Midbrain (tissue), 1 donor: ENCODE measurements at regions not wholly inside any gene's neighbourhood (a gene's known extent, or its start where the extent isn't known, plus 50 kb on each side); places are given as distances from the start of the nearest gene placed in this dataset.
"Not testable (repeated sequence)": the region's sequence is repeated elsewhere in the genome, so short reads cannot be mapped to it uniquely, and the experiment has no call there.

ENCODE experiments used
- DNase-seq: peaks from one replicate; lab custom pipeline; 2025; lab: John Stamatoyannopoulos, UW

GRCh38 chr21:14058566-14058965 lies 152.2 kb downstream of the LIPI start:
- no peak for DNase-seq

DNA sequence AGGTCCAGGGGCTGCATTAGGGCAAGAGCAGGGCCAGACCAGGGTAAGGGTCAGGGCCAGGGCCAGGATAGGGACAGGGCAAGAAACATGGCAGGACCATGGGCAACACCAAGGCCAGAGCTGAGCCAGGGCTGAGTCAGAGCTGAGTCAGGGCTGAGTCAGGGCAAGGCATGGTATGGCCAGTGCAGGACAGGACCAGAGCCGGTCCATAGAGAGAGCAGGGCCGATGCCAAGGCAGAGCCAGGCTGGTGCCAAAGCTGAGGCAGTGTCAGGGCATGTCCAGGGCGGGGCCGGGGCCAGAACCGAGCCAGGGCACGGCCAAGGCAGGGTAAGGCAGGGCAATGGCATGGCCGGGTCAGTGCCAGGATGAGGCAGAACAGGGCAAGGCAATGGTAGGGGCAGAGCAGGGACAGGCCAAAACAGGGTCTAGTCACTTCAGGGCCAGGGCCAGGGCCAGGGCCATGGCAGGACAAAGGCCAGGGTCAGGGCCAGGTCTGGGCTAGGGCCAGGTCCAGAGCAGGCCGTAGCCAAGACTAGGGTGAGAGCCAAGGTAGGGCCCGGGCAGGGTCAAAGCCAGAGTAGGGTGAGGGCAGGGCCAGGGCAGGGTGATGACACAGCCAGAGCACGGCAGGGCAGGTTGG lies 152.8 kb downstream of the LIPI start:
- DNase-seq, result not testable (repeated sequence)

DNA sequence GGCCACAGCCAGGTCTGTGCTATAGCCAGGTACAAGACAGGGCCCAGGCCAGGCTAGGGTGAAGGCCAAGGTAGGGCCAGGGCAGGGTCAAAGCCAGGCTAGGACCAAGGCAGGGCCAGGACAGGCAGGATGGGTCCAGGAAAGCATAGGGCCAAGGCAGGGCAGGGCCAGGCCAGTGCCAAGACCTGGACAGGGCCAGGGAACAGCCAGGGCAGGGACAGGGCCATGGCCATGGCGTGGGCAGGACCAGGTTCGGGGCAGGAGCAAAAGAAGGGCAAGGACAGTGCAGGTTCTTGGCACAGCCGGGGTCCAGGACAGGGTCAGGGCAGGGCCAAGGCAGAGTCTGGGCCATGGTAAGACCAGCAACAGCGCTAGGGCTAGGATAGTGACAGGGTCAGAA lies 153.4 kb downstream of the LIPI start:
- no peak for DNase-seq

DNA sequence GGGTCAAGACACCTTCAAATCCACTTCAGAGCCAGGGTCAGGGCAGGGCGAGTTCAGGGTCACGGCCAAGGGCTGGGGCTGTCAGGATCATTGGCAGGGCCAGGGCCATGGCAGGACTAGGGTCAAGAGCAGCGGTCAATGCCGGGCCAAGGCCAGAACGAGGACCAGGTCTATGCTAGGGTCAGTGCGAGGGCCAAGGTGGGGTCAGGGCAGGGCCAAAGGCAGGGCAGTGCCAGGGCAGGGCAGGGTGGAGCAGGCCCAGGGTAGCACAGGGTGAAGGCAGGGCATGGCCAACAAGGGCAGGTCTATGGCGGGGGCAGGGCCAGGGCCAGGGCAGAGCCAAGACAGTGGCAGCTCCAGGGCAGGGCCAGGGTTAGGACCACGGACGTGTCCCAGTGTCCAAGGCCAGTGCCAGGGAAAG lies 154.0 kb downstream of the LIPI start:
- DNase-seq, result no peak

DNA sequence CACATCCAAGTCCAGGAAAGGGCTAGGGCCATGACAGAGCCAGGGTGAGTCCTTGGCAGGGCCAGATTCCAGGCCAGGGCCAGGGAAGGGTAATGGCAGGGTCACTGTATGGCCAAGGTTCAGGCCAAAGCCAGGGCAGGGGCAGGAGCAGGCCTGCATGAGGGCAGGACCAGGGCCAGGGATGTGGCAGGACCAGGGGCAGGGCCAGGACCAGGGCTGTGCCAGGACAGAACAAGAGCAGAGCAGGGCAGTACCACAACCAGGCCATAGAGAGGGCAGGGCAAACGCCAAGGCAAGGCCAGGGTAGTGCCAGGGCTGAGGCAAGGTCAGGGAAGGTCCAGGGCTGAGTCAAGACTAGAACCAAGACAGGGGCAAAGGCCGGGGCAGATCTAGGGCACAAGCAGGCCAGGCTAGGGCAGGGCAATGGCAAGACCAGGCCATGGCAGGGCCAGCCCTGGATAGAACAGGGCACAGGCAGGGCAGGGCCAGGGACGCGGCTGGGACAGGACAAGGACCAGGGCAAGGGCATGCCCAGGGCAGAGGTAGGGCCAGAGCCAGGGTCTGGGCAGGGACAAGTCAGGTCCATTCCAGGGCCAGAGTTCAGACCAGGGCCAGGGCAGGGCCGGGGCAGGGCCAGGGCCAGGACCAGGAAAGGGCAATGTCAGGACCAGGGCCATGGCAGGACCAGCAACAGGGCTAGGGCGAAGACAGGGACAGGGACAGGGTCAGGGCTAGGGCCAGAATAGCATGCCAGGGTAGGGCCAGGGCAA lies 154.8 kb downstream of the LIPI start:
- DNase-seq, result not testable (repeated sequence)

GRCh38 chr21:14054682-14055081 lies 156.1 kb downstream of the LIPI start:
- DNase-seq, result no peak

GRCh38 chr21:14050121-14050520 lies 160.6 kb downstream of the LIPI start:
- DNase-seq, result no peak

DNA sequence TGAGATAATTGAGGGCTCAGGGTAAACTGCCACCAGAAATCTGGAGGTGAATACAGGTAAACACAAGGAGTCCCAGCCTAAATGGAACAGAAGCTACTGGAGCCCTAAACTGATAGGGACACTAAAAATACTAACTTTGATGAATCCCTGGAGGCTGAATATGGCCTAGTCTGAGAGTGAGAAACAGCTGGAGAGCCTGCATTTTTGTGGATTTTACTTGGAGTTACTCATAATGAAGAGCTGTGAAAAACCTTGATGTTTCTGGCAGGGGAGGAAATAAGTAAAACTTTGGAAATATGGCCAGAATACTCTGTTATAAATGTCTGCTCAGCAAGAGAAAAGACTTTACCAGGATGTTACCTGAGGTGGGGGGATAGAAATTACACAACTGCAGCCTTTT lies 164.4 kb downstream of the LIPI start:
- DNase-seq, result no peak

DNA sequence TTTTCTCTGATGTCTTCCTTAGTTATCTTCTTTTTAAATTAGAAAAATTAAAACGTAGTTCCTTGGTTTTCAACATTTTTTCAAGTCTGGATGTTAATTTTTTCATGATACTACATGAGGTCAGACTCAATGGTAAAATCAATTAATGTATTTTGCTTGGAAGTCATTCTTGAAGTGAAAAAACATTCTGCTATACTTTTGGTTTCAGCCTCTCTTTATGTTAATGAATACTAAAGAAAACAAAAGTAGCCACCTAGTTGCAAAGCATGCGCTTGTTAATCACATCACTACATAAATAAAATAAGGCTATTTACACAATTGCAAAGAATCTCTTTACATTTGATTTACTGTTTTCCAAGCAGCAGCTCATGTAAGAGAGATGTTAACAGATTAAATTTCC lies 170.4 kb downstream of the LIPI start:
- DNase-seq, result no peak

GRCh38 chr21:14028619-14029018 lies 182.1 kb downstream of the LIPI start:
- DNase-seq, result not testable (repeated sequence)

DNA sequence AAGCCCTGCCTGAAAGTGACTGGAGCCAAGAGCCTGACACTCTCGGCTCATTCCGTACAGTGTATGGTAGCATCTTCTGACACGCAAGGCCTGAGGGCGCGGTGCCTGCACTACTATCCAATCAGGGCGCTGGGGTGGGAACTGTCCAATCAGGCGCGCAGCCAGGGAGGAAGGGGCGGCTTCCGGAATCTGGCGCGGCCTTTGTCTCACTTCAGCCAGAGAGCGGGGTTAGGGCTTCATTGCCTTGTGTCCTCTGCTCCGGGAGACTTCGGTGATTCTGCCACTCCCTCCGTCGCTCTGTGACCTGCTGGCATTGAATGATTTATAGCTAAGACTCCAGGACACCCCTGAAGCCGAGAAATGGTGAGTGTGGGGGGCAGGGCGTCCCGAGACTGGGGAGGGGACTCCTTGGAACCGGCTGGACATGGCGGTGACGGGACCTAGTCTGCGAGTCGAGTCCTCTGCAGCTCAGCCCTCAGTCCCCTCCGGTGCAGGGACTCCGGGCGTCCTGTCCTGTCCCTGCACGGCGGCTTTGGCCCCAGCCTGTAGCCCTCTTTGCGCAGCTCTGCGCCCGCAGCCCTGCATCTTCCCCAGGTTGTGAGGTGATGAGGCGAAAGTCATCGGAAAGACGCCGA lies 183.4 kb downstream of the LIPI start:
- DNase-seq, result peak; percentile 88

GRCh38 chr21:14020108-14020507 lies 190.6 kb downstream of the LIPI start:
- not testable (repeated sequence) for DNase-seq

GRCh38 chr21:14015841-14016240 lies 194.9 kb downstream of the LIPI start:
- DNase-seq, result not testable (repeated sequence)

DNA sequence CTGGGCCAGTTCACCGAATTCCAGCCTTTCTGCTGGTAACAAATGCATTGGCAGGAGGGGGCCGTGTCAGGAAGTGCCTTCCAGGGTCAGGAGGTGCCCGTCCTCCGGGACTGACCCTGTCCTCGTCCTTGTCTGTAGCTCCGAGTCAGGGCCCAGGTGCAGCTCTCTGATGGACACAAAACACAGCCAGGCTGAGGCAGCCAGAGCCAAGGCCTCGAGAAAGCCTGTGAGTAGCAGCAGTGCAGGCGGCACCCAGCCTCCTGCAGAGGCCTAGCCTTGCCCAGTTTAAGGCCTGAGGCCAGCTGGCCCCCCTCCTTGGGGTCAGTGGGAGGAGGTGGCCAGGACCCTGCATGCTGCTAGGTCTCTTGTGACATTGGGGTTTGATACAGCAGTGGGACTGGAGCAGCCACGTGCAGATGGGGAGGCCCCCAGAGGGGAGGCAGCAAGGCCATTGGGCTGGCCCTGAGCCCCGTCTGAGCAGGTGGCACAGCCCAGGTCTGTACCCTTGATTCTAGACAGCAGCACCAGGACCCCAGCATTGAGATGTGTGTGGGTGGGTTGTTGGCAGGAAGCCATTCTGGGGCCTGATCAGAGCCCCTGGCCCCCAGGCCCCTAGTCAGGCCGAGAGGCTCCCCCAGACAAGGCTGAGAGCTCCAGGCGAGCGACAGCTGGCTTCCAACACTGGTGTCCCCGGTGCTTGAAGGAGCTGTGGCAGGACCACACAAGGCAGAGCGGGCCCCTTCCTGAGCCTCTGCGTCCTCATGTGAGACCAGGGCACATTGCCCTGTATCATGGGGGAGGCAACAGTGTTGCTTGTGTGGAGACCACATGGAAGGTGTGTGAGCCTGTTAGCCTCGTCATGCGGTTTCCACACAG lies 196.9 kb downstream of the LIPI start:
- not testable (repeated sequence) for DNase-seq

- DNase-seq, result no peak
Measured at GRCh38 chr21:14013056-14013603, 197.6 kb downstream of the LIPI start.

DNA sequence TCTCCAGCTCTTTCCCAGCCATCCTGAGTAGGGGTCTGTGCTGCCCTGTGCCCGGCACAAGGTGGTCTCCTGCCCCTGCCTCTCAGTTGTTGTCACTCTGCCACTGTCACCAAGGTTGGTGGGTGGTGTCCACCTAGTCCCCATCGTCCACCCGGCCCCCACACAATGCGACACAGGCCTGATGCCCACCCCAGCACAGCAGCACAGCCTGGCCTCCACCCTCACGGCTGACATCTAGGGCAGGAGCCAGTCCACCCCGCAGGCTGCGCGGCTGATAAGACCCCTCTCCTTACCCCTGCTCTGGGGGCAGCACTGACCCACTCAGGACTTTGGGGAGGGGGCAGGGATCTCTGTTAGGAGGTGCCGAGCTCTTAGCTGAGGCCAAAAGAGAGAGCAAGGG lies 198.3 kb downstream of the LIPI start:
- no peak for DNase-seq

DNA sequence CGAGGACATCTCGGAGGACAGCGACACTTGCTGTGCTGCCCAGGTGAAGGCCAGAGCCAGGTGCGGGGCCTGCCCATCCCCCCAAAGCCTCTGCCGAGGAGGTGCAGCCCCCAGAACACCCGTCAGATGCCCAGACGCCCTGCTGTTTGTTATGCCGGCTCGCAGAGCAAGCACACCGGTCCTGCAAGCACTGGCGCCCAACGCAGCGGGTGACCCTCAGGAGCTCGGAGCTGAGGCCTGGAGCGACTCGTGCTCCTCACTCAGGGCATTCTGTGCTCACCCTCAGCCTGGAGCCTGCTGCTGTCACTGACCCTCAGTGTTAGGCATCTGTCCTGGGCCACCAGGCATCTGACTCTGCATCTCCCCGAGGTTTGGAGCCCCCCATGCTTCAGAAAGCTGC lies 199.0 kb downstream of the LIPI start:
- not testable (repeated sequence) for DNase-seq

DNA sequence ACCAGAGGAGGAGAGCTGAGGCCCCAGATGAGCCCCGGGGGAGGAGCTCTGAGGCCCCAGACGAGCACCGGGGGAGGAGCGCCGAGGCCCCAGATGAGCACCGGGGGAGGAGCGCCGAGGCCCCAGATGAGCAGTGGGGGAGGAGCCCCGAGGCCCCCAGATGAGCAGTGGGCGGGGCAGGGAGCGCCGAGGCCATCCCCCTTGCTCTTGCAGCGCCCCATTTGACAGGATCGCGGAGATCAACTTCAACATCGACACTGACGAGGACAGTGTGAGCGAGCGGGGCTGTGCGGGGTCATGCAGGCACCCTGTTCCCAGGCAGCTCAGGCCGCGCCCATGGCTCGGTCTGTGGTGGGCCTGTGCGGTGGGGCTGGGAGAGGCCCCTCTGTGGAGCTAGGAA lies 199.6 kb downstream of the LIPI start:
- not testable (repeated sequence) for DNase-seq

- no peak for DNase-seq
Measured at GRCh38 chr21:14010729-14011128, 200.0 kb downstream of the LIPI start.

DNA sequence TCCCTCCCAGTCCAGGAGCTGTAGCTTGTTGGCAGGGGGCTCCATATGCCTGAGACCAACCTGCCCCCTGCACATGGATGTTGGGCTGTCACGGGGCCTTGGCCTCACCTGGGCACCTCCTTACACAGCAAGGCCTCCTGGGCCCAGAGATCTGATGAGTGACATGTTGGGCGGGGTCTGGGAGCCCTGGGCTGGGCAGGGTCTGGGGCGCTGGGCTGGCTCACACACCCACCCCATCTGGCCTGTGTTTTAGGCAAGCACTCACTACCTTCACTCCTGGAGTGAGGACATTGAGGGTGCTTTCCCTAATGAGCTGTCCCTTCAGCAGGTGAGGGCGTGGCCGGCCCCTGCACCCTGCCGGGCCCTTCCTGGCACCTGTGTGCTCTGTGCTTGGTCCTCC lies 200.8 kb downstream of the LIPI start:
- DNase-seq, result not testable (repeated sequence)

- DNase-seq, result not testable (repeated sequence)
Measured at GRCh38 chr21:14009238-14009981, 201.3 kb downstream of the LIPI start.
